K562 (cell line): ENCODE measurements at regions not wholly inside any gene's neighbourhood (a gene's known extent, or its start where the extent isn't known, plus 50 kb on each side); places are given as distances from the start of the nearest gene placed in this dataset.
A peak's percentile ranks its signal among the peaks of the same experiment; 100 is the strongest.

ENCODE experiments used
- BDP1 ChIP-seq: IDR thresholded peaks from 3 replicates; pipeline ENCODE4 v1.6.1; 2011; ENCODE audit not compliant: insufficient read length, insufficient read depth
- CHD2 ChIP-seq: IDR thresholded peaks from 2 replicates; pipeline ENCODE4 v1.6.1; 2011; ENCODE audit warnings: low read depth, low read length
- CREB1 ChIP-seq, 2 experiments: sonication (generic) in 1 of 2; formaldehyde crosslinking in 1 of 2; IDR thresholded peaks; 2 replicates each; pipeline versions ENCODE4 v1.6.1 to v1.8.0; 2012 to 2022; ENCODE audit warnings: inconsistent platforms in 1 of 2, mild to moderate bottlenecking in 1 of 2, missing genetic modification reagents in 1 of 2, moderate library complexity in 1 of 2
- CREM ChIP-seq: IDR thresholded peaks from 2 replicates; pipeline ENCODE4 v1.6.1; 2014; ENCODE audit warnings: antibody characterized with exemption, low read depth
- ESRRA ChIP-seq: fragments of 450-650 bp; IDR thresholded peaks from 2 replicates; pipeline ENCODE4 v1.6.1; 2014; ENCODE audit warnings: low read depth, mild to moderate bottlenecking, moderate library complexity, borderline replicate concordance
- EWSR1 ChIP-seq: fragments of 450-650 bp; IDR thresholded peaks from 2 replicates; pipeline ENCODE4 v1.6.1; 2018; ENCODE audit warnings: borderline replicate concordance, mild to moderate bottlenecking, low read depth, moderate library complexity; ENCODE audit not compliant: partially characterized antibody
- KAT7 ChIP-seq: sonication (generic); formaldehyde crosslinking; IDR thresholded peaks from 2 replicates; pipeline ENCODE4 v1.8.0; 2022; ENCODE audit warnings: missing genetic modification reagents, mild to moderate bottlenecking, borderline replicate concordance
- KLF6 ChIP-seq: fragments of 250-450 bp; sonication (Bioruptor Pico); IDR thresholded peaks from 2 replicates; pipeline ENCODE4 v1.4.0; 2020; ENCODE audit warnings: mild to moderate bottlenecking, moderate library complexity, borderline replicate concordance
- SRSF7 ChIP-seq: fragments of 200-400 bp; formaldehyde crosslinking; optimal IDR thresholded peaks from 2 replicates; pipeline ENCODE3; 2017; ENCODE audit warnings: mild to moderate bottlenecking, low read depth, low read length
- U2AF1 ChIP-seq: fragments of 200-400 bp; formaldehyde crosslinking; optimal IDR thresholded peaks from 2 replicates; pipeline ENCODE3; 2017; ENCODE audit warnings: mild to moderate bottlenecking, low read depth, low read length, moderate library complexity

GRCh38 chr22:22099833-22100812 is 117.5 kb upstream of the TOP3B start:
- TF ChIP-seq CREB1 (IDR thresholded peaks at IDR 0.05) (no peak; the same call in 1 of the 2 replicates), CREB1 (CRISPR knock-in tag; IDR thresholded peaks at IDR 0.05) (no peak), BDP1 (no peak), KAT7 (no peak), EWSR1 (no peak), KLF6 (CRISPR knock-in tag) (no peak), U2AF1 (no peak), CHD2 (no peak), CREM (peak; percentile 72; the same call in 1 of the 2 replicates), SRSF7 (no peak), ESRRA (no peak)
